DND-41 (cell line): ENCODE measurements at regions not wholly inside any gene's neighbourhood (a gene's known extent, or its start where the extent isn't known, plus 50 kb on each side); places are given as distances from the start of the nearest gene placed in this dataset.

ENCODE experiments used
- ATAC-seq: fragments of 200-7000 bp; cut with Tn5 transposase; 3 replicates; pipeline ENCODE4 v1.9.1; 2021; ENCODE audit warnings: low read depth; ENCODE audit not compliant: insufficient read depth
- DNase-seq: peaks from one replicate; pipeline ENCODE4 v3.0.0-alpha.2; 2020
- H2AFZ ChIP-seq: 2 replicates; pipeline ENCODE4 v1.6.0; 2012; ENCODE audit warnings: low read depth, low read length
- H3K27ac ChIP-seq: 2 replicates; pipeline ENCODE4 v1.5.1; 2012; ENCODE audit warnings: low read length, inconsistent platforms
- H3K27me3 ChIP-seq: fragments of 200-600 bp; sonication (generic); 2 replicates; pipeline ENCODE4 v1.6.0; 2012; ENCODE audit warnings: low read length, mild to moderate bottlenecking, inconsistent platforms; ENCODE audit not compliant: insufficient read depth, poor library complexity
- H3K36me3 ChIP-seq: 2 replicates; pipeline ENCODE4 v1.5.1; 2012; ENCODE audit warnings: low read length, inconsistent platforms; ENCODE audit not compliant: insufficient read depth
- H3K4me1 ChIP-seq: 2 replicates; pipeline ENCODE4 v1.5.1; 2012; ENCODE audit warnings: mild to moderate bottlenecking, low read length; ENCODE audit not compliant: insufficient read depth
- H3K4me2 ChIP-seq: 2 replicates; pipeline ENCODE4 v1.6.0; 2012; ENCODE audit warnings: mild to moderate bottlenecking, moderate library complexity, low read length, inconsistent platforms; ENCODE audit not compliant: insufficient read depth
- H3K4me3 ChIP-seq, 2 experiments: fragments of 200-600 bp in 1 of 2; shearing (Covaris generic) in 1 of 2; 2 replicates each; pipeline ENCODE4 v1.5.1; 2012 to 2016; ENCODE audit warnings: inconsistent platforms in 2 of 2, low read length in 2 of 2, mild to moderate bottlenecking in 2 of 2, low read depth in 1 of 2, moderate library complexity in 1 of 2
- H3K79me2 ChIP-seq: 2 replicates; pipeline ENCODE4 v1.6.0; 2012; ENCODE audit warnings: low read length, inconsistent platforms; ENCODE audit not compliant: insufficient read depth
- H3K9ac ChIP-seq: 2 replicates; pipeline ENCODE4 v1.6.0; 2012; ENCODE audit warnings: low read depth, mild to moderate bottlenecking, inconsistent platforms, low read length, moderate library complexity
- H3K9me3 ChIP-seq: 2 replicates; pipeline ENCODE4 v1.5.1; 2012; ENCODE audit warnings: low read length, moderate library complexity, mild to moderate bottlenecking, inconsistent platforms; ENCODE audit not compliant: insufficient read depth, severe bottlenecking
- H4K20me1 ChIP-seq: 2 replicates; pipeline ENCODE4 v1.6.0; 2012; ENCODE audit warnings: low read length; ENCODE audit not compliant: insufficient read depth
- CTCF ChIP-seq: IDR thresholded peaks from 2 replicates; pipeline ENCODE4 v1.5.1; 2012; ENCODE audit warnings: borderline replicate concordance, low read length, moderate library complexity, mild to moderate bottlenecking; ENCODE audit not compliant: poor library complexity, severe bottlenecking; ENCODE audit errors: extremely low read depth
- EZH2 ChIP-seq: IDR thresholded peaks from 3 replicates; pipeline ENCODE4 v1.6.1; 2012; ENCODE audit warnings: borderline replicate concordance, low read depth, mild to moderate bottlenecking, moderate library complexity, low read length, inconsistent platforms; ENCODE audit not compliant: severe bottlenecking

GRCh38 chr22:34804091-34804490 is 261.9 kb upstream of the ISX start:
- Histone ChIP-seq H4K20me1 (no peaks in the 10 kb centered on the region), H3K4me2 (no peak overlapping the region), H3K4me3 (no peak overlapping the region), H3K9me3 (no peaks in the 10 kb centered on the region), H3K27ac (no peak overlapping the region), H3K79me2 (no peaks in the 10 kb centered on the region), H2AFZ (no peak overlapping the region), H3K36me3 (no peaks in the 10 kb centered on the region), H3K27me3 (no peaks in the 10 kb centered on the region), H3K9ac (no peak overlapping the region), H3K4me1 (no peaks in the 10 kb centered on the region)
- ATAC-seq, result no peak
- no peak for DNase-seq
- TF ChIP-seq CTCF (no peak), EZH2 (no peak)

- no peak for DNase-seq
- H3K36me3 ChIP-seq, result no peaks in the 10 kb centered on the region
- no peak overlapping the region for H3K9ac ChIP-seq
- H3K27me3 ChIP-seq, result no peaks in the 10 kb centered on the region
- no peaks in the 10 kb centered on the region for H3K4me1 ChIP-seq
- ATAC-seq, result no peak
- no peaks in the 10 kb centered on the region for H3K9me3 ChIP-seq
- no peaks in the 10 kb centered on the region for H3K79me2 ChIP-seq
- no peak overlapping the region for H2AFZ ChIP-seq
- H3K27ac ChIP-seq, result no peak overlapping the region
- no peak overlapping the region for H3K4me2 ChIP-seq
- H3K4me3 ChIP-seq, result no peak overlapping the region
- TF ChIP-seq EZH2 (no peak), CTCF (no peak)
- no peaks in the 10 kb centered on the region for H4K20me1 ChIP-seq
Measured at GRCh38 chr22:34804604-34805003, 261.4 kb upstream of the ISX start.

DNA sequence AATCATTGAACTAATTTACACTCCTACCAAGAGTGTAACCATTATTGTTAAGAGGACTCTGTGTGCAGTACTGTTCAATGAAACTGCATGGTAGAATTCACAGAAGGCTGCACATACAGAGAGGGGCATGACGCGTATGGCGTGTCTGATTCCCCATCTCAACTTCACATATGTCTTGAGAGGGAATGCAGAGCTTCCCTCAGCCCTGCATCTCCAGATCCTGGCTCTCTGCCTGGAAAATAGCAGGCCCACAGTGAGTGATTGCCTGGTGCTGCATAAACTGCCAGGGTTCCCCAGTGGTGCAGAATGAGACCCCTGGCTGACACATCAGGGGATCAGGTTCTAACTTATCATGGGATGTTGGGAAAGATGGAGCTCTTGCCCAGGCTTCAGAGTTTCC is 260.2 kb upstream of the ISX start:
- Histone ChIP-seq H2AFZ (no peak overlapping the region), H3K9ac (no peak overlapping the region), H3K9me3 (no peaks in the 10 kb centered on the region), H4K20me1 (no peaks in the 10 kb centered on the region), H3K4me1 (no peaks in the 10 kb centered on the region), H3K79me2 (no peaks in the 10 kb centered on the region), H3K27me3 (no peaks in the 10 kb centered on the region), H3K4me3 (no peak overlapping the region), H3K27ac (no peak overlapping the region), H3K4me2 (no peak overlapping the region), H3K36me3 (no peaks in the 10 kb centered on the region)
- ATAC-seq (no peak), DNase-seq (no peak)
- TF ChIP-seq EZH2 (no peak), CTCF (no peak)

GRCh38 chr22:34808618-34809017 is 257.3 kb upstream of the ISX start:
- Histone ChIP-seq H3K9me3 (no peaks in the 10 kb centered on the region), H3K27ac (no peak overlapping the region), H3K36me3 (no peaks in the 10 kb centered on the region), H3K27me3 (no peaks in the 10 kb centered on the region), H3K79me2 (no peaks in the 10 kb centered on the region), H3K4me3 (no peak overlapping the region), H3K9ac (no peak overlapping the region), H2AFZ (no peak overlapping the region), H4K20me1 (no peaks in the 10 kb centered on the region), H3K4me1 (no peaks in the 10 kb centered on the region), H3K4me2 (no peak overlapping the region)
- TF ChIP-seq EZH2, result no peak
- no peak for TF ChIP-seq CTCF
- no peak for DNase-seq
- no peak for ATAC-seq
